OCI-LY3 (cell line): ENCODE measurements at regions not wholly inside any gene's neighbourhood (a gene's known extent, or its start where the extent isn't known, plus 50 kb on each side); places are given as distances from the start of the nearest gene placed in this dataset.

Source experiments
- H2AFZ ChIP-seq: fragments of 200-600, 300-600 bp; shearing (Covaris generic); 2 replicates; pipeline ENCODE4 v1.6.0; 2014; ENCODE audit warnings: antibody characterized with exemption, low read depth, low read length
- H3K27ac ChIP-seq: fragments of 200-600, 300-600 bp; sonication (generic); 2 replicates; pipeline ENCODE4 v1.5.1; 2014; ENCODE audit warnings: mild to moderate bottlenecking, low read length, moderate library complexity, mixed read lengths
- H3K27me3 ChIP-seq: fragments of 200-600, 300-600 bp; sonication (generic); 2 replicates; pipeline ENCODE4 v1.6.1; 2014; ENCODE audit warnings: low read depth, low read length, mixed read lengths
- H3K36me3 ChIP-seq: fragments of 200-600, 300-600 bp; sonication (generic); replicated peaks from 2 replicates; pipeline ENCODE3; 2014; ENCODE audit warnings: low read depth, low read length, mixed read lengths
- H3K4me1 ChIP-seq: fragments of 300-600, 200-600 bp; sonication (generic); 2 replicates; pipeline ENCODE4 v1.6.1; 2014; ENCODE audit warnings: low read length, mixed read lengths
- H3K4me2 ChIP-seq: fragments of 200-600, 300-600 bp; sonication (generic); 2 replicates; pipeline ENCODE4 v1.6.1; 2014; ENCODE audit warnings: low read length, mixed read lengths
- H3K4me3 ChIP-seq: fragments of 300-600, 200-600 bp; sonication (generic); 2 replicates; pipeline ENCODE4 v1.5.1; 2014; ENCODE audit warnings: antibody characterized with exemption, mild to moderate bottlenecking, low read length, moderate library complexity
- H3K79me2 ChIP-seq: fragments of 300-600, 200-600 bp; shearing (Covaris generic); 2 replicates; pipeline ENCODE4 v1.6.1; 2014; ENCODE audit warnings: mild to moderate bottlenecking, low read length, mixed read lengths
- H3K9ac ChIP-seq: fragments of 300-600, 200-600 bp; shearing (Covaris generic); 2 replicates; pipeline ENCODE4 v1.6.0; 2014; ENCODE audit warnings: mild to moderate bottlenecking, low read length, moderate library complexity
- H3K9me3 ChIP-seq: fragments of 200-600, 300-600 bp; shearing (Covaris generic); 2 replicates; pipeline ENCODE4 v1.6.1; 2014; ENCODE audit warnings: low read length, mixed read lengths; ENCODE audit not compliant: insufficient read depth
- H4K20me1 ChIP-seq: fragments of 200-600, 300-600 bp; sonication (generic); 2 replicates; pipeline ENCODE4 v1.6.1; 2016; ENCODE audit warnings: low read length, mixed read lengths; ENCODE audit not compliant: insufficient read depth
- EZH2phosphoT487 ChIP-seq: fragments of 200-600 bp; shearing (Covaris generic); IDR thresholded peaks from 2 replicates; pipeline ENCODE4 v1.6.1; 2018; ENCODE audit warnings: antibody characterized with exemption, mixed run types, low read depth
- TF ChIP-seq, protein P1 (sequence below): fragments of 200-600, 300-600 bp; sonication (generic); IDR thresholded peaks from 2 replicates; pipeline ENCODE4 v1.5.1; 2014; ENCODE audit warnings: antibody characterized with exemption, low read length, low read depth

DNA sequence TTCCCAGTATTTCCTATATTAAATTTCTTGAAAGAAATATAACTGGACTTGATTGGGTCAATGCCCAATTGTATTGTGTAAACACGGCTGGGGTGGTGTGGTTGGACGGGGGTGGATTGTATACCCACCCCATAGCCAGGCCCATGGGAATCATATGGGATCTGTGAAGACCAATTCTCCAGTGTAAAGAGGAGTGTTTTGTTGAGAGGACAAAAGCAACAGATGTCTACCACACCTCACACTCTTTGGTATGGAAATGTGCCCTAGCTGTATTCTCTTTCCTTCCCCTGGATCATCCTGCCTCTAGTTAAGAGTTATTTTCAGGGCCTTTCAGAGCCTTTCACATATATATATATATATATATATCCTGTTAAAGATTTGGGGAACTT, 57.5 kb upstream of the TGIF1 start:
- Histone ChIP-seq H4K20me1 (no peaks in the 10 kb centered on the region), H3K9ac (no peak overlapping the region), H3K27me3 (no peaks in the 10 kb centered on the region), H3K36me3 (peaks cover 32% of the 10 kb centered on the region), H3K4me2 (no peak overlapping the region), H3K4me1 (no peaks in the 10 kb centered on the region; the same call in 1 of the 2 replicates), H3K4me3 (no peak overlapping the region), H2AFZ (no peak overlapping the region), H3K9me3 (peaks cover 45% of the 10 kb centered on the region), H3K79me2 (no peaks in the 10 kb centered on the region), H3K27ac (no peak overlapping the region)
- TF ChIP-seq, protein P1, sequence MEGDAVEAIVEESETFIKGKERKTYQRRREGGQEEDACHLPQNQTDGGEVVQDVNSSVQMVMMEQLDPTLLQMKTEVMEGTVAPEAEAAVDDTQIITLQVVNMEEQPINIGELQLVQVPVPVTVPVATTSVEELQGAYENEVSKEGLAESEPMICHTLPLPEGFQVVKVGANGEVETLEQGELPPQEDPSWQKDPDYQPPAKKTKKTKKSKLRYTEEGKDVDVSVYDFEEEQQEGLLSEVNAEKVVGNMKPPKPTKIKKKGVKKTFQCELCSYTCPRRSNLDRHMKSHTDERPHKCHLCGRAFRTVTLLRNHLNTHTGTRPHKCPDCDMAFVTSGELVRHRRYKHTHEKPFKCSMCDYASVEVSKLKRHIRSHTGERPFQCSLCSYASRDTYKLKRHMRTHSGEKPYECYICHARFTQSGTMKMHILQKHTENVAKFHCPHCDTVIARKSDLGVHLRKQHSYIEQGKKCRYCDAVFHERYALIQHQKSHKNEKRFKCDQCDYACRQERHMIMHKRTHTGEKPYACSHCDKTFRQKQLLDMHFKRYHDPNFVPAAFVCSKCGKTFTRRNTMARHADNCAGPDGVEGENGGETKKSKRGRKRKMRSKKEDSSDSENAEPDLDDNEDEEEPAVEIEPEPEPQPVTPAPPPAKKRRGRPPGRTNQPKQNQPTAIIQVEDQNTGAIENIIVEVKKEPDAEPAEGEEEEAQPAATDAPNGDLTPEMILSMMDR: no peak
- TF ChIP-seq EZH2phosphoT487: no peak

DNA sequence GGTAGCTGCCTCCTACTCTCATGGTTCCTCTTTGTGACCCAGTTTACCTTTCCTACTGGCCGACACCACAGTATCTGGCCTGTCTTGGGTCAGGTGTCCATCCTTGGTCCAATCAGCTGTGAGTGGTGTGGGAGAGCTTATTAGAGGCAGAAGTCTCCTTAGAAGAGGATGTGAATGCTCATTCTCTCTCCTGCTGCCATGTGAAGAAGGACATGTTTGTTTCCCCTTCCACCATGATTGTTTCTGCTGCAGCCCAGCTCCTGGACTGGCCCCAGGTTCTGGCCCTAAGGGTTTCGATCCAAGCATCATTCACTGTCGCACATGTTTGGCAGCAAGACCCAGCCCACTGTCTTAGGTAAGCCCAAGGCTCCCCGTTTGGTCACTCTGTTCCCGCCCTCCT, 55.3 kb upstream of the TGIF1 start:
- no peak overlapping the region for H3K4me3 ChIP-seq
- peaks cover 14% of the 10 kb centered on the region for H3K4me1 ChIP-seq
- H3K4me2 ChIP-seq: no peak overlapping the region
- peaks cover 27% of the 10 kb centered on the region for H3K36me3 ChIP-seq
- H3K27ac ChIP-seq: no peak overlapping the region
- H3K79me2 ChIP-seq: no peaks in the 10 kb centered on the region
- no peak for TF ChIP-seq EZH2phosphoT487
- TF ChIP-seq, protein P1: no peak
- no peaks in the 10 kb centered on the region for H4K20me1 ChIP-seq
- H3K9ac ChIP-seq: no peak overlapping the region
- no peak overlapping the region for H2AFZ ChIP-seq
- peaks cover 39% of the 10 kb centered on the region for H3K9me3 ChIP-seq
- H3K27me3 ChIP-seq: no peaks in the 10 kb centered on the region

DNA sequence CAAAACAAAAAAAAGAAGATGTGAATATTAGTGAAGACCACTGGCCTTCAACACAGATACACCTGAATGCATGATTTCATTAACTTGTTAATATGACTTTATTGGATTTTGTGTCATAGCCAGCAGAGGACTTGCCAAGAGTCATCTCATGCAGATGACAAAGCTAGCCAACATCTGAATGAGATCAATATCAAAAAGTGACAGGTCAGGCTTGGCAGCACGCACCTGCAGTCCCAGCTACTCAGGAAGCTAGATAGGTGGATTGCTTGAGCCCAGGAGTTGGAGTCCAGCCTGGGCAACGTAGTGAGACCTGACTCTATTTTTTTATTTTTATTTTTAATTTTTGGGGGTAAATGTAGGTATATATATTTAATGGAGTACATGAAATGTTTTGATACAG, 54.5 kb upstream of the TGIF1 start:
- Histone ChIP-seq H3K4me1 (peaks cover 23% of the 10 kb centered on the region), H3K27ac (no peak overlapping the region), H3K36me3 (peaks cover 21% of the 10 kb centered on the region), H3K4me2 (no peak overlapping the region), H3K79me2 (no peaks in the 10 kb centered on the region), H2AFZ (no peak overlapping the region), H3K4me3 (no peak overlapping the region), H3K9ac (no peak overlapping the region), H3K9me3 (peaks cover 31% of the 10 kb centered on the region), H3K27me3 (no peaks in the 10 kb centered on the region), H4K20me1 (no peaks in the 10 kb centered on the region)
- TF ChIP-seq, protein P1: no peak
- no peak for TF ChIP-seq EZH2phosphoT487

DNA sequence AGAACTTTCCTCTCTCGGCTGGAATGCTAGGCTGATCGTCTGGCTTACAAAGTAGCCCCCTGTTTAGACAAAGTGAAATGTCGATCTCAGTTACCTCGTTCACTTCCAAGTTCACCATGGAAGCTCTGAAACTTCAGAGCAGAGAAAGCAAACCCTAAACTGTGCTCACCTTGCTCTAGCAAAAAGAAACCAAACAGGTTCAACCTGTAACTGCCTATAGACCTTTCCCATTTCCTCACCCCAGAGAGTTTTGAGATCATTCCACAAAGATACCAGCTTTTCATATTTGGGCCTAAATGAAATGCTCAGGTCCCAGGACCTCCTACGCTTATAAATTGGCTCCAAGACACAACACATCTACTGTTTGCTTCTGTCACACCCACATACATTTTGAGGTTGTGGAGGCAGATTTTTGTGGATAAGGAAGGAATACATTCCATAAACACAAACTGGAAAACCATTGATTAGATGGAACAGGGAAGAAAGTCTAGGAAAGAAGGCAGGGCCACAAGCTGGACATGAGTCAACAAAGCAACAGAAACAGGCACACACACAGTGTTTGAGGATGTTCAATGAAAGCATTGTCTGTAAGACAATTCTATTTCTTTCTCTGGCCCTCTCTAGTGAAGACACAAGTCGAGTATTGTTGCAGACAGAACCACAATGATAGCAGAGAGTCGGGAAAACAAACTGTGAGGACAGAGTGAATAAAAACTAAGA, 52.8 kb upstream of the TGIF1 start:
- no peak overlapping the region for H3K9ac ChIP-seq
- H3K79me2 ChIP-seq: no peaks in the 10 kb centered on the region
- peaks cover 19% of the 10 kb centered on the region for H3K36me3 ChIP-seq
- TF ChIP-seq, protein P1: no peak
- no peak for TF ChIP-seq EZH2phosphoT487
- H3K27ac ChIP-seq: no peak overlapping the region
- H4K20me1 ChIP-seq: no peaks in the 10 kb centered on the region
- no peak overlapping the region for H3K4me2 ChIP-seq
- peaks cover 18% of the 10 kb centered on the region for H3K9me3 ChIP-seq
- no peaks in the 10 kb centered on the region for H3K27me3 ChIP-seq
- peaks cover 38% of the 10 kb centered on the region for H3K4me1 ChIP-seq
- no peak overlapping the region for H3K4me3 ChIP-seq
- H2AFZ ChIP-seq: no peak overlapping the region
